Upper lobe of left lung (tissue), 4 donors: ENCODE measurements at regions not wholly inside any gene's neighbourhood (a gene's known extent, or its start where the extent isn't known, plus 50 kb on each side); places are given as distances from the start of the nearest gene placed in this dataset.

Experiments used
- CTCF ChIP-seq, 6 experiments: fragments of 450-650 bp in 4 of 6; fragments of 200-600 bp in 2 of 6; sonication (generic) in 2 of 6; IDR thresholded peaks; one replicate each; pipeline ENCODE4 v1.5.1; 2016 to 2019; ENCODE audit warnings: antibody characterized with exemption in 6 of 6
- POLR2AphosphoS5 ChIP-seq, 2 donors: sonication (generic); formaldehyde crosslinking; IDR thresholded peaks; one replicate each; pipeline ENCODE4 v1.5.1; 2017; ENCODE audit warnings: antibody characterized with exemption in 2 of 2

GRCh38 chr10:89867964-89868363 is 166.6 kb downstream of the KIF20B start:
- no peak for TF ChIP-seq CTCF (IDR thresholded peaks at IDR 0.05)
- no peak for TF ChIP-seq POLR2AphosphoS5 (IDR thresholded peaks at IDR 0.05)
